Tibial nerve (tissue), 4 donors: ENCODE measurements at regions not wholly inside any gene's neighbourhood (a gene's known extent, or its start where the extent isn't known, plus 50 kb on each side); places are given as distances from the start of the nearest gene placed in this dataset.

Experiments
- EP300 ChIP-seq, 2 donors: sonication (generic); formaldehyde crosslinking; IDR thresholded peaks; one replicate each; pipeline ENCODE4 v1.6.1; 2017; ENCODE audit warnings: antibody characterized with exemption in 2 of 2, mild to moderate bottlenecking in 1 of 2
- POLR2A ChIP-seq, 2 donors: fragments of 450-650 bp; IDR thresholded peaks; one replicate each; pipeline ENCODE4 v1.6.1; 2017; ENCODE audit warnings: antibody characterized with exemption in 2 of 2, mild to moderate bottlenecking in 2 of 2, moderate library complexity in 2 of 2
- TF ChIP-seq, protein P1 (sequence below), 5 experiments: fragments of 200-600 bp in 3 of 5; fragments of 450-650 bp in 2 of 5; sonication (generic) in 3 of 5; IDR thresholded peaks; one replicate each; pipeline ENCODE4 v1.5.1; 2016 to 2019; ENCODE audit warnings: antibody characterized with exemption in 5 of 5, mild to moderate bottlenecking in 3 of 5, moderate library complexity in 2 of 5

GRCh38 chr11:79942646-79943045, 501.8 kb upstream of the TENM4 start:
- TF ChIP-seq, protein P1, sequence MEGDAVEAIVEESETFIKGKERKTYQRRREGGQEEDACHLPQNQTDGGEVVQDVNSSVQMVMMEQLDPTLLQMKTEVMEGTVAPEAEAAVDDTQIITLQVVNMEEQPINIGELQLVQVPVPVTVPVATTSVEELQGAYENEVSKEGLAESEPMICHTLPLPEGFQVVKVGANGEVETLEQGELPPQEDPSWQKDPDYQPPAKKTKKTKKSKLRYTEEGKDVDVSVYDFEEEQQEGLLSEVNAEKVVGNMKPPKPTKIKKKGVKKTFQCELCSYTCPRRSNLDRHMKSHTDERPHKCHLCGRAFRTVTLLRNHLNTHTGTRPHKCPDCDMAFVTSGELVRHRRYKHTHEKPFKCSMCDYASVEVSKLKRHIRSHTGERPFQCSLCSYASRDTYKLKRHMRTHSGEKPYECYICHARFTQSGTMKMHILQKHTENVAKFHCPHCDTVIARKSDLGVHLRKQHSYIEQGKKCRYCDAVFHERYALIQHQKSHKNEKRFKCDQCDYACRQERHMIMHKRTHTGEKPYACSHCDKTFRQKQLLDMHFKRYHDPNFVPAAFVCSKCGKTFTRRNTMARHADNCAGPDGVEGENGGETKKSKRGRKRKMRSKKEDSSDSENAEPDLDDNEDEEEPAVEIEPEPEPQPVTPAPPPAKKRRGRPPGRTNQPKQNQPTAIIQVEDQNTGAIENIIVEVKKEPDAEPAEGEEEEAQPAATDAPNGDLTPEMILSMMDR (IDR thresholded peaks at IDR 0.05) = no peak
- no peak for TF ChIP-seq EP300 (IDR thresholded peaks at IDR 0.05)
- TF ChIP-seq POLR2A (IDR thresholded peaks at IDR 0.05) = no peak
